ENCODE measurements at regions not wholly inside any gene's neighbourhood (a gene's known extent, or its start where the extent isn't known, plus 50 kb on each side); places are given as distances from the start of the nearest gene placed in this dataset.

DNA sequence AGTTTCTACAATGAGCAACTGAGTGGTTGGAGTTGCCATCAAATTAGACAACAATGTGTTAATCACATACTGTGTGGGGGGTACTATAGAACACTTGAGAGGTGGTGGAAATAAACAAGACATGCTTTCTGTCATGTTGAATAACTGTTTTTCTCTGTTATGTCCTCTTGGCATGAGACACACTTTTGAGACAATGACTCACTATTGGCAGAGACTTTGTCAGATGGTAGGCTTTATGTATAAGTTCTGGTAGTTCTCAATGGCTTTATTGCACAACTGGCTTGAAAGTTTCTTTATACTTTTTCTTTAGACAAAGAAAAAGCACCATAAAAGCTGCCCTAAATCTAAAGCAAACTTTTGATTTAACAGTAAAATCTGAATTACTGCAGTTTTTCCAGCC, 578.7 kb downstream of the ADCYAP1 start:
- no peak for FAIRE-seq
- no peaks in the 10 kb centered on the region for H3K4me1 ChIP-seq (ENCODE audit: control insufficient read depth in 2 of 3, insufficient read depth in 2 of 3, low read depth in 1 of 3, low read length in 3 of 3)
- intact Hi-C loops (cut with DNase I): no loop called here
- H3K9me3 ChIP-seq (ENCODE audit: control insufficient read depth in 2 of 3, insufficient read depth in 1 of 3, low read length in 3 of 3): no peaks in the 10 kb centered on the region
- no peak overlapping the region for H3K27ac ChIP-seq (ENCODE audit: low read depth in 2 of 2, low read length in 2 of 2)
- no peaks in the 10 kb centered on the region for H3K27me3 ChIP-seq (ENCODE audit: control insufficient read depth, insufficient read depth, low read length)
- no peaks in the 10 kb centered on the region for H3K36me3 ChIP-seq (ENCODE audit: control insufficient read depth in 2 of 3, insufficient read depth in 3 of 3, low read length in 3 of 3)
- no peak overlapping the region for H3K4me3 ChIP-seq (ENCODE audit: low read length in 3 of 3)
- H3K9ac ChIP-seq (ENCODE audit: low read length in 3 of 3): no peak overlapping the region
- TF ChIP-seq CTCF (IDR thresholded peaks at IDR 0.05; ENCODE audit: borderline replicate concordance, extremely low read depth, insufficient read depth): no peak
- DNase-seq: no peak

DNA sequence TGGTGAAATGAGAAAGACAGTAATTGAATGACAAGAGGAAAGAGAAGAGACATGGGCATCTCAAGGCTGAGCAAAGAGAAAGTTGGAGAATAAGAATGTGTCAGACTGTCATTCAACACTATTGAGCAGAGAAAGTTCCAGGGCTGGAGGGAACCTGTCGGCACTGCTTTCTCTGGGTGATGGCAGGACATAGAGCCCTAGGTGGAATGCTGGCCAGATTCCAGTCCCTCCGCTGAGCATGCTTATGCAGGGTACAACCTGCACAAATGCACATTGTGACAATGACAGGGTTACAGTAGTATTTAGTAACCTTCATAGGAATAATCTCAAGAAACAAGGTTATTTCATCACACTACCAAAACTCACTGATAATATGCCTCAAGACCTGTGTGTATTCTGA, 582.8 kb downstream of the ADCYAP1 start:
- H3K4me1 ChIP-seq (ENCODE audit: control insufficient read depth in 2 of 3, insufficient read depth in 2 of 3, low read depth in 1 of 3, low read length in 3 of 3): no peaks in the 10 kb centered on the region
- FAIRE-seq: no peak
- intact Hi-C loops (cut with DNase I): no loop called here
- no peaks in the 10 kb centered on the region for H3K9me3 ChIP-seq (ENCODE audit: control insufficient read depth in 2 of 3, insufficient read depth in 1 of 3, low read length in 3 of 3)
- no peak for DNase-seq
- H3K27ac ChIP-seq (ENCODE audit: low read depth in 2 of 2, low read length in 2 of 2): no peak overlapping the region
- no peak overlapping the region for H3K9ac ChIP-seq (ENCODE audit: low read length in 3 of 3)
- H3K4me3 ChIP-seq (ENCODE audit: low read length in 3 of 3): no peak overlapping the region
- no peaks in the 10 kb centered on the region for H3K27me3 ChIP-seq (ENCODE audit: control insufficient read depth, insufficient read depth, low read length)
- H3K36me3 ChIP-seq (ENCODE audit: control insufficient read depth in 2 of 3, insufficient read depth in 3 of 3, low read length in 3 of 3): no peaks in the 10 kb centered on the region
- no peak for TF ChIP-seq CTCF (IDR thresholded peaks at IDR 0.05; ENCODE audit: borderline replicate concordance, extremely low read depth, insufficient read depth)

- no peak overlapping the region for H3K9ac ChIP-seq (ENCODE audit: low read length in 3 of 3)
- H3K4me3 ChIP-seq (ENCODE audit: low read length in 3 of 3): no peak overlapping the region
- TF ChIP-seq CTCF (IDR thresholded peaks at IDR 0.05; ENCODE audit: borderline replicate concordance, extremely low read depth, insufficient read depth): no peak
- H3K27me3 ChIP-seq (ENCODE audit: control insufficient read depth, insufficient read depth, low read length): no peaks in the 10 kb centered on the region
- DNase-seq (no peak), FAIRE-seq (no peak)
- H3K36me3 ChIP-seq (ENCODE audit: control insufficient read depth in 2 of 3, insufficient read depth in 3 of 3, low read length in 3 of 3): no peaks in the 10 kb centered on the region
- no peaks in the 10 kb centered on the region for H3K4me1 ChIP-seq (ENCODE audit: control insufficient read depth in 2 of 3, insufficient read depth in 2 of 3, low read depth in 1 of 3, low read length in 3 of 3)
- intact Hi-C loops (cut with DNase I): no loop called here
- no peaks in the 10 kb centered on the region for H3K9me3 ChIP-seq (ENCODE audit: control insufficient read depth in 2 of 3, insufficient read depth in 1 of 3, low read length in 3 of 3)
- no peak overlapping the region for H3K27ac ChIP-seq (ENCODE audit: low read depth in 2 of 2, low read length in 2 of 2)
Observed at GRCh38 chr18:1488394-1488793, 583.7 kb downstream of the ADCYAP1 start.

- TF ChIP-seq CTCF (IDR thresholded peaks at IDR 0.05; ENCODE audit: borderline replicate concordance, extremely low read depth, insufficient read depth): no peak
- no peaks in the 10 kb centered on the region for H3K27me3 ChIP-seq (ENCODE audit: control insufficient read depth, insufficient read depth, low read length)
- H3K4me1 ChIP-seq (ENCODE audit: control insufficient read depth in 2 of 3, insufficient read depth in 2 of 3, low read depth in 1 of 3, low read length in 3 of 3): no peaks in the 10 kb centered on the region
- H3K4me3 ChIP-seq (ENCODE audit: low read length in 3 of 3): no peak overlapping the region
- no peak overlapping the region for H3K9ac ChIP-seq (ENCODE audit: low read length in 3 of 3)
- no peaks in the 10 kb centered on the region for H3K36me3 ChIP-seq (ENCODE audit: control insufficient read depth in 2 of 3, insufficient read depth in 3 of 3, low read length in 3 of 3)
- H3K27ac ChIP-seq (ENCODE audit: low read depth in 2 of 2, low read length in 2 of 2): no peak overlapping the region
- intact Hi-C loops (cut with DNase I): no loop called here
- no peak for FAIRE-seq
- no peaks in the 10 kb centered on the region for H3K9me3 ChIP-seq (ENCODE audit: control insufficient read depth in 2 of 3, insufficient read depth in 1 of 3, low read length in 3 of 3)
- no peak for DNase-seq
Observed at GRCh38 chr18:1488957-1489356, 584.3 kb downstream of the ADCYAP1 start.

All from kidney (tissue), 13 donors.